ENCODE measurements at regions not wholly inside any gene's neighbourhood (a gene's known extent, or its start where the extent isn't known, plus 50 kb on each side); places are given as distances from the start of the nearest gene placed in this dataset.

GRCh38 chr12:91721023-91721422 is 424.6 kb downstream of the BTG1 start:
- TF ChIP-seq CTCF (IDR thresholded peaks at IDR 0.05) (no peak), POLR2A (IDR thresholded peaks at IDR 0.05) (no peak)

All from heart left ventricle (tissue), 13 donors.